HepG2 (cell line): ENCODE measurements at regions not wholly inside any gene's neighbourhood (a gene's known extent, or its start where the extent isn't known, plus 50 kb on each side); places are given as distances from the start of the nearest gene placed in this dataset.

Experiments used
- ARID2 ChIP-seq: sonication (generic); formaldehyde crosslinking; IDR thresholded peaks from 2 replicates; pipeline ENCODE4 v1.8.1; 2022; ENCODE audit warnings: mild to moderate bottlenecking, missing genetic modification reagents, borderline replicate concordance
- ARID5B ChIP-seq: IDR thresholded peaks from 2 replicates; pipeline ENCODE4 v1.4.0; 2020; ENCODE audit warnings: mild to moderate bottlenecking, missing genetic modification reagents
- GPN1 ChIP-seq: sonication (generic); formaldehyde crosslinking; IDR thresholded peaks from 2 replicates; pipeline ENCODE4 v1.5.1; 2020; ENCODE audit warnings: missing genetic modification reagents, borderline replicate concordance
- MAFF ChIP-seq: IDR thresholded peaks from 2 replicates; pipeline ENCODE4 v1.6.1; 2011; ENCODE audit warnings: low read depth, low read length, improper control_type of control experiment
- MEIS1 ChIP-seq: sonication (generic); formaldehyde crosslinking; IDR thresholded peaks from 2 replicates; pipeline ENCODE4 v1.9.0; 2021; ENCODE audit warnings: mild to moderate bottlenecking, missing genetic modification reagents, moderate library complexity, borderline replicate concordance
- NFIC ChIP-seq: IDR thresholded peaks from 2 replicates; pipeline ENCODE4 v1.6.1; 2012; ENCODE audit warnings: mild to moderate bottlenecking, low read length, inconsistent platforms
- SOX13 ChIP-seq, 3 experiments: fragments of 450-650 bp in 1 of 3; sonication (generic) in 1 of 3; formaldehyde crosslinking in 1 of 3; IDR thresholded peaks in 2 of 3; conservative IDR thresholded peaks in 1 of 3; 2 replicates each; pipeline versions ENCODE4 v1.5.0 to v1.6.1; 2016 to 2020; ENCODE audit warnings: antibody characterized with exemption in 1 of 3, mild to moderate bottlenecking in 1 of 3, missing compliant biosample characterization in 1 of 3, missing genetic modification reagents in 1 of 3, moderate library complexity in 1 of 3
- SRF ChIP-seq: IDR thresholded peaks from 2 replicates; pipeline ENCODE4 v1.6.1; 2011; ENCODE audit warnings: mild to moderate bottlenecking, low read depth, low read length, moderate library complexity
- TRIM24 ChIP-seq: sonication (generic); formaldehyde crosslinking; IDR thresholded peaks from 2 replicates; pipeline ENCODE4 v1.8.0; 2022; ENCODE audit warnings: mild to moderate bottlenecking, missing genetic modification reagents
- ZBTB38 ChIP-seq: sonication (generic); formaldehyde crosslinking; IDR thresholded peaks from 2 replicates; pipeline ENCODE4 v1.5.1; 2020; ENCODE audit warnings: mild to moderate bottlenecking, missing genetic modification reagents
- ZFP37 ChIP-seq: sonication (generic); formaldehyde crosslinking; IDR thresholded peaks from 2 replicates; pipeline ENCODE4 v1.4.0; 2020; ENCODE audit warnings: missing genetic modification reagents, borderline replicate concordance
- ZNF460 ChIP-seq: sonication (generic); formaldehyde crosslinking; IDR thresholded peaks from 2 replicates; pipeline ENCODE4 v1.5.1; 2020; ENCODE audit warnings: missing genetic modification reagents, mild to moderate bottlenecking, borderline replicate concordance
- ZSCAN25 ChIP-seq: sonication (generic); formaldehyde crosslinking; IDR thresholded peaks from 2 replicates; pipeline ENCODE4 v1.8.0; 2022; ENCODE audit warnings: mild to moderate bottlenecking, missing genetic modification reagents
- TF ChIP-seq, protein P1 (sequence below): sonication (generic); formaldehyde crosslinking; IDR thresholded peaks from 2 replicates; pipeline ENCODE4 v1.4.0; 2020; ENCODE audit warnings: missing genetic modification reagents, mild to moderate bottlenecking, borderline replicate concordance
- TF ChIP-seq, protein P2 (sequence below), 2 experiments: sonication (generic) in 1 of 2; formaldehyde crosslinking in 1 of 2; IDR thresholded peaks; 2 replicates each; pipeline versions ENCODE4 v1.4.0 to v1.6.1; 2016 to 2020; ENCODE audit warnings: borderline replicate concordance in 1 of 2, low read depth in 1 of 2, mild to moderate bottlenecking in 1 of 2, missing genetic modification reagents in 1 of 2
- TF ChIP-seq, protein P3 (sequence below): sonication (generic); formaldehyde crosslinking; IDR thresholded peaks from 2 replicates; pipeline ENCODE4 v1.8.0; 2022; ENCODE audit warnings: mild to moderate bottlenecking, missing genetic modification reagents

GRCh38 chr19:56927791-56928207 lies 87.3 kb upstream of the PEG3 start (continued):
- TF ChIP-seq, protein P1, sequence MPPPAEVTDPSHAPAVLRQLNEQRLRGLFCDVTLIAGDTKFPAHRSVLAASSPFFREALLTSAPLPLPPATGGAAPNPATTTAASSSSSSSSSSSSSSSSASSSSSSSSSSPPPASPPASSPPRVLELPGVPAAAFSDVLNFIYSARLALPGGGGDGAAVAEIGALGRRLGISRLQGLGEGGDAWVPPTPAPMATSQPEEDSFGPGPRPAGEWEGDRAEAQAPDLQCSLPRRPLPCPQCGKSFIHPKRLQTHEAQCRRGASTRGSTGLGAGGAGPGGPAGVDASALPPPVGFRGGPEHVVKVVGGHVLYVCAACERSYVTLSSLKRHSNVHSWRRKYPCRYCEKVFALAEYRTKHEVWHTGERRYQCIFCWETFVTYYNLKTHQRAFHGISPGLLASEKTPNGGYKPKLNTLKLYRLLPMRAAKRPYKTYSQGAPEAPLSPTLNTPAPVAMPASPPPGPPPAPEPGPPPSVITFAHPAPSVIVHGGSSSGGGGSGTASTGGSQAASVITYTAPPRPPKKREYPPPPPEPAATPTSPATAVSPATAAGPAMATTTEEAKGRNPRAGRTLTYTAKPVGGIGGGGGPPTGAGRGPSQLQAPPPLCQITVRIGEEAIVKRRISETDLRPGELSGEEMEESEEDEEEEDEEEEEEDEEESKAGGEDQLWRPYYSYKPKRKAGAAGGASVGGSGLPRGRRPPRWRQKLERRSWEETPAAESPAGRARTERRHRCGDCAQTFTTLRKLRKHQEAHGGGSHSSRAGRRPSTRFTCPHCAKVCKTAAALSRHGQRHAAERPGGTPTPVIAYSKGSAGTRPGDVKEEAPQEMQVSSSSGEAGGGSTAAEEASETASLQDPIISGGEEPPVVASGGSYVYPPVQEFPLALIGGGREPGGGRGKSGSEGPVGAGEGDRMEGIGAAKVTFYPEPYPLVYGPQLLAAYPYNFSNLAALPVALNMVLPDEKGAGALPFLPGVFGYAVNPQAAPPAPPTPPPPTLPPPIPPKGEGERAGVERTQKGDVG (CRISPR knock-in tag): peak; percentile 23; the same call in 1 of the 2 replicates
- TF ChIP-seq, protein P2, sequence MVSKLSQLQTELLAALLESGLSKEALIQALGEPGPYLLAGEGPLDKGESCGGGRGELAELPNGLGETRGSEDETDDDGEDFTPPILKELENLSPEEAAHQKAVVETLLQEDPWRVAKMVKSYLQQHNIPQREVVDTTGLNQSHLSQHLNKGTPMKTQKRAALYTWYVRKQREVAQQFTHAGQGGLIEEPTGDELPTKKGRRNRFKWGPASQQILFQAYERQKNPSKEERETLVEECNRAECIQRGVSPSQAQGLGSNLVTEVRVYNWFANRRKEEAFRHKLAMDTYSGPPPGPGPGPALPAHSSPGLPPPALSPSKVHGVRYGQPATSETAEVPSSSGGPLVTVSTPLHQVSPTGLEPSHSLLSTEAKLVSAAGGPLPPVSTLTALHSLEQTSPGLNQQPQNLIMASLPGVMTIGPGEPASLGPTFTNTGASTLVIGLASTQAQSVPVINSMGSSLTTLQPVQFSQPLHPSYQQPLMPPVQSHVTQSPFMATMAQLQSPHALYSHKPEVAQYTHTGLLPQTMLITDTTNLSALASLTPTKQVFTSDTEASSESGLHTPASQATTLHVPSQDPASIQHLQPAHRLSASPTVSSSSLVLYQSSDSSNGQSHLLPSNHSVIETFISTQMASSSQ (IDR thresholded peaks at IDR 0.05; ENCODE audit: low read depth): peak; percentile 15; the same call in 1 of the 2 replicates
- TF ChIP-seq, protein P2 (CRISPR knock-in tag; IDR thresholded peaks at IDR 0.05; ENCODE audit: borderline replicate concordance): no peak
- TF ChIP-seq ZSCAN25 (CRISPR knock-in tag): no peak
- peak; percentile 85 for TF ChIP-seq ARID5B
- peak; percentile 76 for TF ChIP-seq ZBTB38 (CRISPR knock-in tag)
- TF ChIP-seq ZNF460 (CRISPR knock-in tag): no peak
- TF ChIP-seq SRF: no peak
- TF ChIP-seq, protein P3, sequence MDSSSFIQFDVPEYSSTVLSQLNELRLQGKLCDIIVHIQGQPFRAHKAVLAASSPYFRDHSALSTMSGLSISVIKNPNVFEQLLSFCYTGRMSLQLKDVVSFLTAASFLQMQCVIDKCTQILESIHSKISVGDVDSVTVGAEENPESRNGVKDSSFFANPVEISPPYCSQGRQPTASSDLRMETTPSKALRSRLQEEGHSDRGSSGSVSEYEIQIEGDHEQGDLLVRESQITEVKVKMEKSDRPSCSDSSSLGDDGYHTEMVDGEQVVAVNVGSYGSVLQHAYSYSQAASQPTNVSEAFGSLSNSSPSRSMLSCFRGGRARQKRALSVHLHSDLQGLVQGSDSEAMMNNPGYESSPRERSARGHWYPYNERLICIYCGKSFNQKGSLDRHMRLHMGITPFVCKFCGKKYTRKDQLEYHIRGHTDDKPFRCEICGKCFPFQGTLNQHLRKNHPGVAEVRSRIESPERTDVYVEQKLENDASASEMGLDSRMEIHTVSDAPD (CRISPR knock-in tag): 0 out of 2 replicates have a peak, but pooled peaks have one; percentile 20
- peak; percentile 55; the same call in 1 of the 2 replicates for TF ChIP-seq NFIC
- TF ChIP-seq ZFP37 (CRISPR knock-in tag): no peak
- TF ChIP-seq ARID2: 0 out of 2 replicates have a peak, but pooled peaks have one; percentile 36
- no peak for TF ChIP-seq GPN1 (CRISPR knock-in tag)
- TF ChIP-seq MEIS1 (CRISPR knock-in tag): no peak
- no peak for TF ChIP-seq TRIM24
- TF ChIP-seq MAFF: peak; percentile 37; the same call in 1 of the 2 replicates
- TF ChIP-seq SOX13 (IDR thresholded peaks at IDR 0.05): no peak
- TF ChIP-seq SOX13 (CRISPR knock-in tag; conservative IDR thresholded peaks at IDR 0.05 in 1 of 2, IDR thresholded peaks at IDR 0.05 in 1 of 2): peak in 1 of 2 experiments; percentile 58; a peak in 1 of 4 replicates
